ENCODE measurements at regions not wholly inside any gene's neighbourhood (a gene's known extent, or its start where the extent isn't known, plus 50 kb on each side); places are given as distances from the start of the nearest gene placed in this dataset.

GRCh38 chr2:66382091-66382490, 52.8 kb upstream of the MEIS1 start:
- no peak for DNase-seq

GRCh38 chr2:66379473-66379872, 55.5 kb upstream of the MEIS1 start:
- no peak for DNase-seq

GRCh38 chr2:66377832-66378231, 57.1 kb upstream of the MEIS1 start:
- no peak for DNase-seq

- no peak for DNase-seq
Measured at GRCh38 chr2:66370824-66371223, 64.1 kb upstream of the MEIS1 start.

- no peak for DNase-seq
Measured at GRCh38 chr2:66366619-66367018, 68.3 kb upstream of the MEIS1 start.

GRCh38 chr2:66364495-66365333, 70.2 kb upstream of the MEIS1 start:
- DNase-seq, result no peak

GRCh38 chr2:66362701-66363100, 72.2 kb upstream of the MEIS1 start:
- no peak for DNase-seq

- no peak for DNase-seq
Measured at GRCh38 chr2:66346231-66346664, 88.7 kb upstream of the MEIS1 start.

- DNase-seq, result no peak
Measured at GRCh38 chr2:66344087-66344663, 90.8 kb upstream of the MEIS1 start.

- no peak for DNase-seq
Measured at GRCh38 chr2:66343259-66343658, 91.7 kb upstream of the MEIS1 start.

GRCh38 chr2:66340521-66340920, 94.4 kb upstream of the MEIS1 start:
- no peak for DNase-seq

GRCh38 chr2:66334237-66335029, 100.5 kb upstream of the MEIS1 start:
- no peak for DNase-seq

- no peak for DNase-seq
Measured at GRCh38 chr2:66331176-66331575, 103.7 kb upstream of the MEIS1 start.

- no peak for DNase-seq
Measured at GRCh38 chr2:66329081-66329605, 105.8 kb upstream of the MEIS1 start.

GRCh38 chr2:66327066-66327740, 107.7 kb upstream of the MEIS1 start:
- no peak for DNase-seq

- DNase-seq, result no peak
Measured at GRCh38 chr2:66324909-66325528, 109.9 kb upstream of the MEIS1 start.

- DNase-seq, result no peak
Measured at GRCh38 chr2:66324356-66324755, 110.6 kb upstream of the MEIS1 start.

- no peak for DNase-seq
Measured at GRCh38 chr2:66323406-66323805, 111.5 kb upstream of the MEIS1 start.

- DNase-seq, result no peak
Measured at GRCh38 chr2:66322506-66323260, 112.2 kb upstream of the MEIS1 start.

- no peak for DNase-seq
Measured at GRCh38 chr2:66318009-66318561, 116.8 kb upstream of the MEIS1 start.

GRCh38 chr2:66317268-66317890, 117.5 kb upstream of the MEIS1 start:
- no peak for DNase-seq

Data from activated CD8-positive, alpha-beta memory T cell treated with anti-CD3 and anti-CD28 coated beads, Interleukin-2, amount 50 U/mL, for 48 hours (primary cell).